C4-2B (cell line): ENCODE measurements at regions not wholly inside any gene's neighbourhood (a gene's known extent, or its start where the extent isn't known, plus 50 kb on each side); places are given as distances from the start of the nearest gene placed in this dataset.

ENCODE experiments used
- H3K27ac ChIP-seq: fragments of 450-650 bp; 2 replicates; pipeline ENCODE4 v1.5.1; 2017
- CTCF ChIP-seq: fragments of 450-650 bp; conservative IDR thresholded peaks from 2 replicates; pipeline ENCODE4 v1.5.1; 2017; ENCODE audit warnings: mild to moderate bottlenecking
- ZFX ChIP-seq: fragments of 450-650 bp; IDR thresholded peaks from 2 replicates; pipeline ENCODE4 v1.6.1; 2017

- peak overlapping the region; percentile 92 for H3K27ac ChIP-seq
- TF ChIP-seq CTCF (no peak), ZFX (no peak)
Observed at GRCh38 chr2:215839816-215840215, 173.5 kb downstream of the MREG start.

DNA sequence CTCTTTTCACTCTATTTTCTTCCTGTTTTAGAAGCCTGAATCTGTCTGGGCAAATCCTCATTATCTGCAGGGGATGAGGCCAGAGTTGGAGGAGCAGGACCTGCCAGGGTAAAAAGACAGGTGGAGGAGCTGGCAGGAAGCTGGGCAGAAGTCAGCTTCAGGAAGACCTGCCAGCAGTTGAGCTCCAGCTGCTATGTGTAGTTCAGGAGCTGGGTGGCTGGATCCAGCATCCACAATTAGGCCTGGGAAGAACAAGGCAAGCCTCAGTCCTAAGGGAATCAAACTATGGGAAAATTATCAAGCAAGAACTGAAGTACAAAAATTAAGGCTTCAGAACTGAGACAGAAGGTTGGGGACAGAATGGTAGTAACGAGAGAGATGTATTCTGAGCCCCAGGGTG, 174.0 kb downstream of the MREG start:
- H3K27ac ChIP-seq: peak overlapping the region; percentile 92
- no peak for TF ChIP-seq CTCF

DNA sequence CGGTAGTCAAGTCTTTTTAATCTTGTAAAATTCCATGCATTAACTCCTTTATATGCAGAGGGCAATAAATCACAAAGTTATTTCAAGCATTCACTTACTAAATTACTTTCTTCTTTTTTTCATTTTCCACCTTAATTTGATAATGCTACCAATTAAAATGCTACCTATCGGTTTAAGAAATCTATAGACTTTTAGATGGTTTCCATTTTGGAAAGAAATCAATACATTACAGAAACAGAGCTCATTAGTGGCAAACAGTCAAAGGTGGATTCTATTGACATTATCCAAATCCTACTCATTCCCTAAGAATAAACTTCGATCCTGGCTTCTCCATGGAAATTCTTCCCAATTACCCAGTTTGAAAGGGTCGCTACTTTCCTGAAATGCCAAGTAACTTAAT, 176.5 kb downstream of the MREG start:
- TF ChIP-seq ZFX (no peak), CTCF (no peak)
- H3K27ac ChIP-seq: no peak overlapping the region; the same call in 1 of the 2 replicates

DNA sequence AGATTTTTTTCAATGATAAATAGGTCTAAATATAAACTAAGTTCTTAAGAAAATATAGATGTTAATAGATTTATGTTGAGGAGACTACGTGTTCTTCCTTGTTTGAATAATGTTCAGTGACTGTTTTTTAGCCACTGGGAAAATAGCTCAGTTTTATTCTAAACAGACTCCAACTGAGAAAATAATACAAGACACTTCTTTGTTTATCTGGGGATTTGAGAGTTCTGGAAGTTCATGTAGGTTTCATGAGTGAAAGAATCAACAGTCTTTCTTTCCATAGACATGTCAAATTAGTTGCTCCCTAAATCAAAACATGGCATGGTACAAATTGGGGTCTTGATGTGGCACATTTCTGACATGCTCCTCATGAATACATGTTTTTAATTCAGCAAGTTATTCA, 177.7 kb downstream of the MREG start:
- TF ChIP-seq ZFX: no peak
- TF ChIP-seq CTCF: no peak
- peak overlapping the region; percentile 98; the same call in 1 of the 2 replicates for H3K27ac ChIP-seq

DNA sequence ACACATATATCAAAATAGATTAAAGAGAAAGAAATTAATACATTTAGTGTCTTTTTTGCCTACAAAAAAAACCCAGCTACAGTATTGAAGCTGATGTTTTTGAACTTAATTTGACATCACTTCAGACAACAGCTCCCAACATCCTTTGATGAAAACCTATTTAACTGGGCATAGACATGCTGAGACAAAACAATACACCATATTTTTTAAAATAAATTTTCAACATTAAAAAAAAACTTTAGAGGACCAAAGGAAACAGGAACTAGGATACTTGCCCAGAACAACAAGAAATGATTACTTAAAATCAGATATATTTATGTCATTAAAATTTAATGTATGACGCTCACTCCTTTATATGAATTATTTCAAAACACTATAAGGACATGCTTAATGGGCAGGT, 178.1 kb downstream of the MREG start:
- TF ChIP-seq CTCF: no peak
- TF ChIP-seq ZFX: no peak
- peak overlapping the region; percentile 100 for H3K27ac ChIP-seq

GRCh38 chr2:215833531-215834162, 179.7 kb downstream of the MREG start:
- TF ChIP-seq ZFX (no peak), CTCF (no peak)
- H3K27ac ChIP-seq: peak overlapping the region; percentile 32; the same call in 1 of the 2 replicates

GRCh38 chr2:215832791-215833190, 180.6 kb downstream of the MREG start:
- peak overlapping the region; percentile 81 for H3K27ac ChIP-seq
- TF ChIP-seq CTCF: no peak
- TF ChIP-seq ZFX: no peak
